ENCODE measurements at regions not wholly inside any gene's neighbourhood (a gene's known extent, or its start where the extent isn't known, plus 50 kb on each side); places are given as distances from the start of the nearest gene placed in this dataset.

- H3K27ac Mint-ChIP-seq: no peak overlapping the region
- intact Hi-C loops (cut with micrococcal nuclease): no loop called here
- H3K4me3 Mint-ChIP-seq: no peak overlapping the region
- no peaks in the 10 kb centered on the region for H3K9me3 Mint-ChIP-seq
- H3K27me3 Mint-ChIP-seq (ENCODE audit: insufficient read depth): peaks cover under 1% of the 10 kb centered on the region
- H3K36me3 Mint-ChIP-seq (ENCODE audit: low read depth): no peaks in the 10 kb centered on the region
- no peak for DNase-seq (ENCODE audit: low spot score)
- peaks cover 6% of the 10 kb centered on the region for H3K4me1 Mint-ChIP-seq (ENCODE audit: low read depth)
Measured at GRCh38 chr18:3328532-3328931, 66.6 kb downstream of the MYL12B start.

- Mint-ChIP-seq H3K36me3 (ENCODE audit: low read depth) (no peaks in the 10 kb centered on the region), H3K27ac (no peak overlapping the region), H3K9me3 (no peaks in the 10 kb centered on the region), H3K27me3 (ENCODE audit: insufficient read depth) (no peaks in the 10 kb centered on the region), H3K4me3 (no peak overlapping the region), H3K4me1 (ENCODE audit: low read depth) (no peaks in the 10 kb centered on the region)
- intact Hi-C loops (cut with micrococcal nuclease): no loop called here
- DNase-seq (ENCODE audit: low spot score): no peak
Measured at GRCh38 chr18:3329471-3329870, 67.5 kb downstream of the MYL12B start.

GRCh38 chr18:3329872-3330271 lies 67.9 kb downstream of the MYL12B start:
- Mint-ChIP-seq H3K9me3 (no peaks in the 10 kb centered on the region), H3K4me1 (ENCODE audit: low read depth) (no peaks in the 10 kb centered on the region), H3K4me3 (no peak overlapping the region), H3K27me3 (ENCODE audit: insufficient read depth) (no peaks in the 10 kb centered on the region), H3K27ac (no peak overlapping the region), H3K36me3 (ENCODE audit: low read depth) (no peaks in the 10 kb centered on the region)
- intact Hi-C loops (cut with micrococcal nuclease): no loop called here
- no peak for DNase-seq (ENCODE audit: low spot score)

GRCh38 chr18:3330622-3331021 lies 68.7 kb downstream of the MYL12B start:
- Mint-ChIP-seq H3K4me1 (ENCODE audit: low read depth) (no peaks in the 10 kb centered on the region), H3K4me3 (no peak overlapping the region), H3K27ac (no peak overlapping the region), H3K36me3 (ENCODE audit: low read depth) (no peaks in the 10 kb centered on the region), H3K9me3 (no peaks in the 10 kb centered on the region), H3K27me3 (ENCODE audit: insufficient read depth) (no peaks in the 10 kb centered on the region)
- no peak for DNase-seq (ENCODE audit: low spot score)
- intact Hi-C loops (cut with micrococcal nuclease): no loop called here

GRCh38 chr18:3332376-3332775 lies 70.4 kb downstream of the MYL12B start:
- H3K27ac Mint-ChIP-seq: no peak overlapping the region
- H3K4me3 Mint-ChIP-seq: no peak overlapping the region
- intact Hi-C loops (cut with micrococcal nuclease): no loop called here
- H3K9me3 Mint-ChIP-seq: no peaks in the 10 kb centered on the region
- no peaks in the 10 kb centered on the region for H3K27me3 Mint-ChIP-seq (ENCODE audit: insufficient read depth)
- no peaks in the 10 kb centered on the region for H3K4me1 Mint-ChIP-seq (ENCODE audit: low read depth)
- no peaks in the 10 kb centered on the region for H3K36me3 Mint-ChIP-seq (ENCODE audit: low read depth)
- DNase-seq (ENCODE audit: low spot score): no peak

GRCh38 chr18:3333056-3333720 lies 71.3 kb downstream of the MYL12B start:
- H3K4me1 Mint-ChIP-seq (ENCODE audit: low read depth): no peaks in the 10 kb centered on the region
- no peaks in the 10 kb centered on the region for H3K9me3 Mint-ChIP-seq
- no peak overlapping the region for H3K4me3 Mint-ChIP-seq
- intact Hi-C loops (cut with micrococcal nuclease): no loop called here
- no peaks in the 10 kb centered on the region for H3K36me3 Mint-ChIP-seq (ENCODE audit: low read depth)
- H3K27ac Mint-ChIP-seq: no peak overlapping the region
- no peak for DNase-seq (ENCODE audit: low spot score)
- no peaks in the 10 kb centered on the region for H3K27me3 Mint-ChIP-seq (ENCODE audit: insufficient read depth)

- Mint-ChIP-seq H3K4me1 (ENCODE audit: low read depth) (no peaks in the 10 kb centered on the region), H3K27ac (no peak overlapping the region), H3K4me3 (no peak overlapping the region), H3K27me3 (ENCODE audit: insufficient read depth) (no peaks in the 10 kb centered on the region), H3K9me3 (no peaks in the 10 kb centered on the region), H3K36me3 (ENCODE audit: low read depth) (no peaks in the 10 kb centered on the region)
- no peak for DNase-seq (ENCODE audit: low spot score)
- intact Hi-C loops (cut with micrococcal nuclease): no loop called here
Measured at GRCh38 chr18:3333721-3334386, 71.9 kb downstream of the MYL12B start.

- intact Hi-C loops (cut with micrococcal nuclease): loop anchor here (1.0 kb wide), 1 partner anchor 35 kb away; no protein-coding TSS in a partner anchor
- peaks cover 14% of the 10 kb centered on the region for H3K4me1 Mint-ChIP-seq (ENCODE audit: low read depth)
- H3K4me3 Mint-ChIP-seq: no peak overlapping the region
- H3K36me3 Mint-ChIP-seq (ENCODE audit: low read depth): no peaks in the 10 kb centered on the region
- no peaks in the 10 kb centered on the region for H3K9me3 Mint-ChIP-seq
- DNase-seq (ENCODE audit: low spot score): no peak
- no peaks in the 10 kb centered on the region for H3K27me3 Mint-ChIP-seq (ENCODE audit: insufficient read depth)
- H3K27ac Mint-ChIP-seq: peak overlapping the region; percentile 42
Measured at GRCh38 chr18:3340015-3340681, 78.2 kb downstream of the MYL12B start.

GRCh38 chr18:3340682-3341097 lies 78.8 kb downstream of the MYL12B start:
- no peak for DNase-seq (ENCODE audit: low spot score)
- Mint-ChIP-seq H3K9me3 (no peaks in the 10 kb centered on the region), H3K27me3 (ENCODE audit: insufficient read depth) (no peaks in the 10 kb centered on the region), H3K4me1 (ENCODE audit: low read depth) (peaks cover 14% of the 10 kb centered on the region), H3K36me3 (ENCODE audit: low read depth) (no peaks in the 10 kb centered on the region), H3K27ac (no peak overlapping the region), H3K4me3 (no peak overlapping the region)
- intact Hi-C loops (cut with micrococcal nuclease): loop anchor here (1.0 kb wide), 1 partner anchor 35 kb away; no protein-coding TSS in a partner anchor

- no peaks in the 10 kb centered on the region for H3K36me3 Mint-ChIP-seq (ENCODE audit: low read depth)
- intact Hi-C loops (cut with micrococcal nuclease): no loop called here
Measured at GRCh38 chr18:3342628-3343027, 80.7 kb downstream of the MYL12B start.

GRCh38 chr18:3345452-3345851 lies 83.5 kb downstream of the MYL12B start:
- Mint-ChIP-seq H3K36me3 (ENCODE audit: low read depth) (no peaks in the 10 kb centered on the region), H3K27ac (no peak overlapping the region), H3K4me1 (ENCODE audit: low read depth) (peaks cover 5% of the 10 kb centered on the region), H3K27me3 (ENCODE audit: insufficient read depth) (no peaks in the 10 kb centered on the region), H3K9me3 (no peaks in the 10 kb centered on the region), H3K4me3 (no peak overlapping the region)
- intact Hi-C loops (cut with micrococcal nuclease): no loop called here
- no peak for DNase-seq (ENCODE audit: low spot score)

More at GRCh38 chr18:3342628-3343027, 80.7 kb downstream of the MYL12B start:
- no peaks in the 10 kb centered on the region for H3K9me3 Mint-ChIP-seq
- H3K27ac Mint-ChIP-seq: no peak overlapping the region
- H3K27me3 Mint-ChIP-seq (ENCODE audit: insufficient read depth): no peaks in the 10 kb centered on the region
- no peak for DNase-seq (ENCODE audit: low spot score)
- H3K4me1 Mint-ChIP-seq (ENCODE audit: low read depth): peaks cover 14% of the 10 kb centered on the region
- no peak overlapping the region for H3K4me3 Mint-ChIP-seq

GRCh38 chr18:3345885-3346284 lies 84.0 kb downstream of the MYL12B start:
- Mint-ChIP-seq H3K36me3 (ENCODE audit: low read depth) (no peaks in the 10 kb centered on the region), H3K4me3 (no peak overlapping the region), H3K9me3 (no peaks in the 10 kb centered on the region), H3K4me1 (ENCODE audit: low read depth) (peaks cover under 1% of the 10 kb centered on the region), H3K27me3 (ENCODE audit: insufficient read depth) (no peaks in the 10 kb centered on the region), H3K27ac (no peak overlapping the region)
- DNase-seq (ENCODE audit: low spot score): no peak
- intact Hi-C loops (cut with micrococcal nuclease): no loop called here

- Mint-ChIP-seq H3K4me3 (no peak overlapping the region), H3K27ac (no peak overlapping the region), H3K4me1 (ENCODE audit: low read depth) (no peaks in the 10 kb centered on the region)
Measured at GRCh38 chr18:3346487-3346886, 84.6 kb downstream of the MYL12B start.

More at GRCh38 chr18:3346487-3346886, 84.6 kb downstream of the MYL12B start:
- Mint-ChIP-seq H3K36me3 (ENCODE audit: low read depth) (no peaks in the 10 kb centered on the region), H3K27me3 (ENCODE audit: insufficient read depth) (no peaks in the 10 kb centered on the region), H3K9me3 (no peaks in the 10 kb centered on the region)
- no peak for DNase-seq (ENCODE audit: low spot score)
- intact Hi-C loops (cut with micrococcal nuclease): no loop called here
